HG02588 (cell line): ENCODE measurements at regions not wholly inside any gene's neighbourhood (a gene's known extent, or its start where the extent isn't known, plus 50 kb on each side); places are given as distances from the start of the nearest gene placed in this dataset.

ENCODE experiments used
- ATAC-seq: cut with Tn5 transposase; IDR thresholded peaks from one replicate; pipeline ENCODE4 v1.9.1; 2021; ENCODE audit warnings: mild to moderate bottlenecking, moderate library complexity; ENCODE audit not compliant: unreplicated experiment

DNA sequence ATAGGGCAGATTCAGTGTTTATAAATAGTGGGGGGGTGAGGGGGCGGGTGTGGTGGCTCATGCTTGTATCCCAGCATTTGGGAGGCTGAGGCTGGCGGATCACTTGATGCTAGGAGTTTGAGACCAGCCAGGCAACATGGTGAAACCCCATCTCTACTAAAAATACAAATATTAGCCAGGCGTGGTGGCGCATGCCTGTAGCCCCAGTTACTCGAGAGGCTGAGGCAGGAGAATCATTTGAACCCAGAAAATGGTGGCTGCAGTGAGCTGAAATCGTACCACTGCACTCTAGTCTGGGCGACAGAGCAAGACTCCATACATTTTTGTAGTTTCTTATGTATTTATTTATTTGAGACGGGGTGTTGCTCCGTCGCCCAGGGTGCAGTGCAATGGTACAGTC, 109.0 kb upstream of the ZNF217 start:
- no peak for ATAC-seq

DNA sequence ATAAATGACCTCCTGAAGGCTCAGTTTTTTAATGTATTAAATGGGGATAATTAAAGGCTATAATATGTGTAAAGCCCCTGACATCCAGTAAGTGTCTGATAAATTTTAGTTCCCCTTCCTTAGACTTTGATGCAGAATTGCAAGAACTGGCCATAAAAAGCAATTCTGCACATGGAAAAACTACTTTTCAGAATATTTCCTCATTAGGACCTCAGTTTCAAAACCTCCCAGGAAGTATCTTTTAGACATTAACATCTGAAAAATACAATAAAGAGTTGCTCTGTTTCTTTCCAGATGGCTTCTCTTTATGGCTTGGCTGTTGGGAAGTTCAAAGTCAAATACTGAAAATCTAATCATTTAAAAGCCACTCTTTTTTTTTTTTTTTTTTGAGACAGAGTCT, 106.3 kb upstream of the ZNF217 start:
- no peak for ATAC-seq

DNA sequence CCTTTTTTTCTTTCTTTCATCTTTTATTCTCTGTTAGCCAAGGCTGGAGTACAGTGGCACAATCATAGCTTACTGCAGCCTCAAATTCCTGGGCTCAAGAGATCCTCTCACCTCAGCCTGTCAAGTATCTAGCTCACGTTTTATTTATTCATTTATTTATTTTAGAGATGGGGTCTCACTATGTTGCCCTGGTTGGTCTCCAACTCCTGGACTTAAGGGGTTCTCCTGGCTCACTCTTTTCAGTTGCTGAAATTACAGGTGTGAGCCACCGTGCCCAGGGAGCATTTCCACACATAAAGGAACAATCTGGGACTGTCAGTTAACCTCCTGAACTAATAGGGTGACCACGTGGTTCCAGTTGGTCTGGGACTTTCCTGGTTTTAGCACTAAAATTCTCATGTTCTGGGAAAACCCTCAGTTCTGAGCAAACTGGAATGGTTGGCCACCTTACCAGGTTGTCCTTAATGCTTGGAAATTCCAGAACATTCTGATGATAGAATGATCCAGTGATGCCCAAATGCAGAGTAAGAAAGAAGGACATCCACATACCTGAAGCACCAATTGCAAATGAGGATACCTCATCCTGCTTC, 105.5 kb upstream of the ZNF217 start:
- no peak for ATAC-seq

DNA sequence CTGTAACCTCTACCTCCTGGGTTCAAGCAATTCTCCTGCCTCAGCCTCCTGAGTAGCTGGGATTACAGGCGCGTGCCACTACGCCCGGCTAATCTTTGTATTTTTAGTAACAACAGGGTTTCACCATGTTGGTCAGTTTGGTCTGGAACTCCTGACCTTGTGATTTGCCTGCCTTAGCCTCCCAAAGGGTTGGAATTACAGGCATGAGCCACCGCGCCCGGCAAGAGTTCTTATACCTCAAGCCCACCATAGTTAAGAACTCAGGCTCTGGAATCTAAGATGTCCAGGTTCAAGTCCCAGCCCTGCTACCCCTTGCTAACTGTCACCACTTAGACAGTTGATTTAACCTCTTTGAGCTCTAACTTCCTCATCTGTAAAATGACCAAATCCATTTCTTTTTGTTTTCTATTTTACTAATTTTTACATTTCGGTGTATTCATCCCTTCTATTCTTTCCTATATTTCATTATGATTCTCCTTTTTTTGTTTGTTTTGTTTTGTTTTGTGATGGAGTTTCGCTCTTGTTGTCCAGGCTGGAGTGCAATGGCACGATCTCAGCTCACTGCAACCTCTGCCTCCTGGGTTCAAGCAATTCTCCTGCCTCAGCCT, 104.8 kb upstream of the ZNF217 start:
- no peak for ATAC-seq

DNA sequence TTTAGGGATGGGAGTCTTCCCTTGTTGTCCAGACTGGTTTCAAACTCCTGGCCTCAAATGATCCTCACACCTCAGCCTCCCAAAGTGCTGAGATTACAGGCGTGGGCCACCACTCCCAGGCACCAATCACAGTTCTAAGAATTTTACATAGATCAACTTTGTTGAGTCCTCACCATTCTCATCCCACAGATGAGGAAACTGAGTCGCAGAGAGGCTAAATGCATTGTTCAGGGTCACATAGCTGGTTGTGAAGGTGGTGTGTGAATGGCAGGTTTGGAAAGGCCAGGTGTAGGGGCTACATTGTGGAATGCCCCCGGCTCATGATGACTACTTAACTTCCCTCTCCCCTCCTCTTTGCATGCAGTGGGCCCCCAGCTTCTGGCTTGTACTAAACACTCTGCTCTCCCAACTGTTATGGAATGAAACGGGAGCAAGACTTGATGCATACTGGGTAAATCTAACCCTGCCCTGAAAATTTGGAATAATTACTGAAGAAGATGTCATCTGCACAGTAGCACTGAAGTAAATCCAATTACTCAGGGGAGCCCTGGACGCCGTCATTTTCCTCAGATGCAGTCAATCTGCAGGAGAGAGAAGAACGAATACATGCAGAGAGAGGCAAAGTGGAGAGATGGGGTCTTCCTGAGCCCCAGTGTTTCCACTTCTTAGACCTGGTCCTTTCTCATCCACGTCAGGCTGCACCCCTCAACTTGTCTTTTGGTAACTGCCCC, 102.3 kb upstream of the ZNF217 start:
- ATAC-seq = no peak

DNA sequence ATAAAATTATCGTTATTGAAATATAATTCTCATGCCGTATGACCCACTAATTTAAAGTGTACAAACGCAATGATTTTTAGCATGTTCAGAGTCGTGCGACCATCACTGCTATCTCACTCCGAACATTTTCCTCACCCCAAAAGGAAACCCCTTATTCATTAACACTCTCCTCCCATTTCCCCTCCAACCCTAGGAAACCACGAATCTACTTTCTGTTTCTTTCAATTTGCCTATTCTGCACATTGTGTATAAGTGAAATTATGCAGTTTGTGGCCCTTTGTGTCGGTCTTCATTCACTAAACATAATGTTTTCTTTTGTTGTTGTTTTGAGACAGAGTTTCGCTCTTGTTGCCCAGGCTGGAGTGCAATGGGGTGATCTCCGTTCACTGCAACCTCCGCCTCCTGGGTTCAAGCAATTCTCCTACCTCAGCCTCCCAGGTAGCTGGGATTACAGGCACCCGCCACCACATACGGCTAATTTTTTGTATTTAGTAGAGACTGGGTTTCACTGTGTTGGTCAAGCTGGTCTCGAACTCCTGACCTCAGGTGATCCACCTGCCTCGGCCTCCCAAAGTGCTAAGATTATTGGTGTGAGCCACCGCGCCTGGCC, 99.7 kb upstream of the ZNF217 start:
- no peak for ATAC-seq

DNA sequence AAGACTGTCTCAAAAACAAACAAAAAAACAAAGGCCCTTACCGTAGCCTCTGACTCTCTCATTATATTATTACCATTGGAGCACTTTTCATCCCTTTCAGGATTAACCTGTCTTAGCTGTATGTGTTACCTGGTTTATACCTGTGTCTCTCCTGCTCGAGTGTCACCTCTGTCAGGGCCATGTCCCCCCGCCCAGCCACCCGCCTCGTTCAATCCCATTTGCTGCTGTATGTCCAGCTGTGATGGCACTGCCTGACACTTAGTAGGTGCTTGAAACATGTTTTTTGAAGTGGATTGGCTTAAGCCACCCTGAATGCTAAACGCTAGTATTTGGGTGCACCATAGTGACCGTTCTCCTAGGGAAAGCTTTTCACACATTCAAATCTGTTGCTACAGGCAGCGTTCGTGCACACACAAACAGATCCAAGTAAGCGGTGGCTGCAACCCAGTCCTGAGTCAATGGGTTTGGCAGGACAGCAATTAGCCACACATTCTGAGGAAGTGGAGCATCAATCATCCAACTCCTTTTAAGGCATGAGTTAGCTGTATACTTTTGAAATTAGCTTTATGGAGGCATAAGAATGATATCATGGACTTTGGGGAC, 98.9 kb upstream of the ZNF217 start:
- ATAC-seq = no peak

DNA sequence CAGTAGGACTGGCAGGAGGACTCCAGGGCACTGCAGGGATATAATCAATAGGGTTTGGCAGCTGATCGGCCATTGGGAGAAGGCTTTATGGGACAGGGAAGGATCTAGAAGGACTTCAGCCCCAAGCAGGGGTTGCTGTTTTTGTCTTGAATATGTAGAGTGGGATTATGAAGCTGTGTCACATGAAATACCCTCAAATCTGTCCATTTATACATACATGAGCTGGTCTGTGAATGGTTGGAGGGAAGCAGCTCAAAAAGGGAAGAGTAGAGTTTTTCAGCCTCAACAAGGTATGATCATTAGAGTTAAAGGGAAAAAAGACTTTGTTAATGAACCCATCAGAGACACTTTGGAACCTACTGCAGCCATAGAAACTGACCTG, 98.2 kb upstream of the ZNF217 start:
- ATAC-seq = no peak

DNA sequence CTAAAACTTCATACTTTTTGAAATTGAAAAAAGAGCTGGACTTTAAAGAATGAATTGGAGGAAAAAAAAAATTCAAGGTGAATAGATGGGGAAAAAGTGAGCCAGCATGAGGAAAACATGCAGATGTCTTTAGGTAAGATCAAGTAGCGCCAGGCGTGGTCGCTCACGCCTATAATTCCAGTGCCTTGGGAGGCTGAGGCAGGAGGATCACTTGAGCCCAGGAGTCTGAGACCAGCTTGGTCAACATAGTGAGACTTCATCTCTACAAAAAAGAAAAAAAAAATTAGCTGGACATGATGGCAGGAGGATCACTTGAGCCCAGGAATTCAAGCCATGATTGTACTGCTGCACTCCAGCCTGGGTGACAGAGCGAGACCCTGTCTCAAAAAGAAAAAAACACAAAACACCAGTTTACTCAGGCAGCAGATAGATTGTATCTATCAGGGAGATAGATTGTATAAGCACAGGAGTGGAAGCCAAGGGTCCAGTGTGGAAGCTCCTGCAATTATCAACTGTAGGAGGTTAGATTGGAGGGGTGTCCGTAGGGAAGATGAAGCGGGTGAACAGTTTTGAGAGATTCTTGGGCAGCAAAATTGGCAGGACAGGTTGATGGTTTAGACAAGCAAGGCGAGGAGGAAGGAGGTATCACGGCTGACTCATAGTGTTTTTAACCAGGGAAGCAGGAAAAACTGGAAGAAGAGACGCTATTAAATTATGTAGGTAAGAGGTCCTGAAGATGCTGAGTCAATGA, 97.6 kb upstream of the ZNF217 start:
- no peak for ATAC-seq

DNA sequence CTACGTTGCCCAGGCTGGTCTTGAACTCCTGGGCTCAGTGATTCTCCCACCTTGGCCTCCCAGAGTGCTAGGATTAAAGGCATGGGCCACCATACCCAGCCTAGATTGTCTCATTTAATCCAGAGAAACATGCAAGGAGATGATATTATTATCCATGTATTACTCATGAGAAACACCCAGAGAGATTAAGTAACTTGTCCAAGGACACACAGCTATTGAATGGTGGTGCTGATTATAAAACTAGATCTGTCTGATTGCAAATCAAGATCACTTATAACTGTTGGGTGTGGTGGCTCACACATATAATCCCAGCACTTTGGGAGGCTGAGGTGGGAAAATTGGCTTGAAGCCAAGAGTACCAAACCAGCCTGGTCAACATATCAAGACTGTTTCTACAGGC, 94.4 kb upstream of the ZNF217 start:
- no peak for ATAC-seq

DNA sequence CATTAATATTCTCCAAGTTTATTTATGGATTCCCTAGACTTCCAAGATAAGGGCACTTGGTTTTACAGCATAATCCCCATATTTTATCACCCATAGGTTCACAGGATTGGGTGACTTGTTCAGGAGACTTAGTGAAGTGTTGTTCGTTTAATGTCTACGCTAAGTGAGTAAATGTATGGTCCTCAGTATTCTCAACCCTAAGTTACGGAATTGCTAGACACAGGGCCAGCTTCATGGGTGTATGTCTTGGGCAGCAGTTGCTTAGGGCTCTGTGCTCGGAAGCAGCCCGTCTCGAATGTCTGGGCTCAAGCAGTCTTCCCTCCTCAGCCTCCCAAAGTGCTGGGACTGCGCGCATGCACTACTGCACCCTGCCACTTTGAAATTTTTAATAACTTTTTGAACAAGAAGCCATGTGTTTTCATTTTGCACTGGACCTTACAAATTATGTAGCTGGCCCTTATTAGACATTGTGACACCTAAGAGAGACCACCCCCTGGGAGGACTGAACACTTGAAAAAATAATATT, 91.5 kb upstream of the ZNF217 start:
- no peak for ATAC-seq

DNA sequence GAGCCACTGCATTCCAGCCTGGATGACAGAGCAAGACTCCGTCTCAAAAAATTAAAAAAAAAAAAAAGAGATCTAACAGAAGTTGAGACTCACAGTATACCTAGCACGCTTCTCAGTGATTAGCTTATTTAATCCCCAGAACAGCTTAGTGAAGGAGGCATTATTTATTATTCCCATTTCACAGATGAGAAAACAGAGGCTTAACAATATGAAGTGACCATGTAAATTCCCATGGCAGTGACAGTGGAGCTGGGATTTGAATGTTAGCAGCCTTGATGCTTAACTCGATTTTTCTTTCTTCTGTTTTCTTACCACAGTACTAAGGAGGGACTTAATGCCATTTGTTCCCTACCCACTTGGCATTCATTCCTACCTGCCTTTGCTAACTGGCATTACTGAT, 89.9 kb upstream of the ZNF217 start:
- ATAC-seq = no peak

DNA sequence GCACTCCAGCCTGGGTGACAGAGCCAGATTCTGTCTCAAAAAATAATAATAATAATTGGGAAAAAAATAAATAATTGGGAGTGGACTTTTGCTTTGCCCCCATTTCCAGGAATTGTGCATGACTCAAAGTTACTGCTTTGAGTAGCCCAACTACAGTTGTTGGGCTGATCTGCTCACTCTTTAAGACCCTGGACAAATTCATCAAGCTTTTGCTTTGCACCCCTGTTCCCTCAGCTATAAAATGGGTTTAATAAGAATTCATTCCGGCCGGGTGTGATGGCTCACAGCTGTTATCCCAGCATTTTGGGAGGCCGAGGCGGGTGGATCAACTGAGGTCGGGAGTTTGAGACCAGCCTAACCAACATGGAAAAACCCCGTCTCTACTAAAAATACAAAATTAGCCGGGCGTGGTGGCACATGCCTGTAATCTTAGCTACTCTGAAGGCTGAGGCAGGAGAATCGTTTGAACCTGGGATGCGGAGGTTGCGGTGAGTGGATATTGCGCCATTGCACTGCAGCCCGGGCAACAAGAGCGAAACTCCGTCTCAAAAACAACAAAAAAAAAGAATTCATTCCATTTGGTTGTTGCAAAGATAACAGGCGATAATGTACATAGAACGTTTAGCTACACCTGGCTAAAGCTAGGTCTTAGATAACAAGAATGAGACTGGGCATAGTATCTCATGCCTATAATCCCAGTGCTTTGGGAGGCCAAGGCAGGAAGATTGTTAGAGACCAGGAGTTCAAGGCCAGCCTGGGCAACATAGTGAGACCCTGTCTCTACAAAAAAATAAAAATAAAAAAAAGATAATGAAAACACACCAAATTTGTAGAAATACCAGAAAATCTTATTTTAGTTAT, 87.9 kb upstream of the ZNF217 start:
- ATAC-seq = no peak

DNA sequence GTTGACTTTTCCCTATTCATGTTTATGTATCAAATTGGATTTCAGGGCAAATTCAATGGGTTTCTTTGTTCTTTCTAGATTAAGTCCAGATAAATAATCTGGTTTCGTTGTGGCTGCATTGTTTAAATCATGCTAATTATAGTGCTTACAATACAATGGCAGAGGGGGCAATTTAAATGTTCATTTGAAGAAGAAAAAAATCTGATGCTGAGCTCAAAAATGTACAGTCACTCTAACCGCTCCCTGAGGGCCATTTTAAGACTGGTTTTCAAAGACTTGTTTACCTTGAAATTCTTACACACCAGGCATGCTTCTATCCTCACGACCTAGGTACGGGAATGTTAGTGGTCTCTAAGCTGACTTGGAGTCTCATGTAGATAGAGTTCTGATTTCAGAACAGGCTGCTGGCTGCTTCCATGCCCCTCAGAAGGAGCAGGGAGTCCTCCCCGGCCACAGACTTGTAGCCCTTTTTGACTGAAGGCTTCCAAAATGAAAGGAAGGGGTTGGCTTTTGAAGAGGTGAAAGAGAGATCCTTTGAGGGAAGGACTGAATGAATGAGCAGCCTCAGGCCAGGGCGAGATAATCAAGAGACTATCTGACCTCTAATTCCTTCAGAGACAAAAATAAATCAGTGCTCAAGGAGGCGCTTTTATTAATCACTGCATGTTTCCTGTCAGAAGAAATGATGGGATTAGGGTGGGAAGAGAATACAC, 86.1 kb upstream of the ZNF217 start:
- ATAC-seq = no peak

DNA sequence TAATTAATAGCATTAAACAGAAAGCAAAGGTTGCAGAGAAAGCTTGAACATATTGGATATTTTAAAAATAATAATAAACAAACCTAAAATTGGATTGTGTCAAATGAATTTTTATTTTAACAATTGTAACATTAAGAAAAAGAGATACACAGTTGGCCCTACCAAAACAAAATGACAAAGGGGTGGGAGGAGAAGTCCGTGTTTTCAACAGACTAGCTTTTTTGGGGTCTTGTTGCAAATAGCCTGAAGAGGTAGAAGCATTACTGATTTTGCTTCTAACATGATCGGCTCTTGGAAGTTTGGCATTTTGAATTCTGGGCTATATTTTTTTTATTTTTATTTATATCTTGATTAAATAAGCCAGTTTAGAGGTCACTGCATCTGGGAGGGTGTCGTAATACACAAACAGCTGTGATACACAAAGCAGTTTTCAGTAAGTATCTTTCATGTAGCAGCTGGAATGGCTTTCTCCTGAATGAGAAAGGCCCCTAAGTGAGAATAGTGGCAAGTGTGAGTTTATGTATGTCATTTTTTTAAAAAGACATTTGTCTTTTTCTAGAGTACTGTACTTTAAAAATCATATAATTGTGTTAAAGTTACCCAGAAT, 85.5 kb upstream of the ZNF217 start:
- no peak for ATAC-seq

DNA sequence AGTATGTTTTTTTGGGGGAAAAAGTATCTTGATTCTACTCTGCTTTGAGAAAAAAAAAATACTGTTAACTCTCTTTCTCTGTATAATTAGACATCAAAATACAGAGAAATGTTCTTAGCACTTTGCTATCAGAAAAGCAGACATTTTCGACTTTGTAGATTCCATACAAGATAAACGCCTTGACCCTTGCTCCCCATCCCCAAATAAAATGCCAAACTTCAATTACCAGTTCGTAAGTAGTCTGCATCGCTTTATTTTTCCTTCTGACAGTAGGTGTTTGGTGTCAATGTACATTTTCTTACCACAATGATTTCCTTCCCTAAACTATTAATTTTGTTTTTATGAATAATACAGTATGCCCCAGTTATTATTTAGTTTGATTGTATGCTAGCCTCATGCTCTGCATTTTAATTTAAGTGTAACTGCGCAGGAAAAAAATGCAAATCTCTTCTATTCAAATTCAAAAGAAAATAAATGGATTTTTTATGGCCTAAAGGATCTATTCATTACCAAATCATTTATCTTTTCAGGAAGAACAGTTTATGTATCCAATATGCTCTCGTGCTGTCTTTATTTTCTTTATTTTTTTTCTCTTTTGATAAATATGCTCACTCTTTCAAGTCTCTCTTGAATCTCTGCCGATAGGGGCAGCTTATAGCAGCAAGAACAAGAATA, 84.8 kb upstream of the ZNF217 start:
- ATAC-seq = no peak

DNA sequence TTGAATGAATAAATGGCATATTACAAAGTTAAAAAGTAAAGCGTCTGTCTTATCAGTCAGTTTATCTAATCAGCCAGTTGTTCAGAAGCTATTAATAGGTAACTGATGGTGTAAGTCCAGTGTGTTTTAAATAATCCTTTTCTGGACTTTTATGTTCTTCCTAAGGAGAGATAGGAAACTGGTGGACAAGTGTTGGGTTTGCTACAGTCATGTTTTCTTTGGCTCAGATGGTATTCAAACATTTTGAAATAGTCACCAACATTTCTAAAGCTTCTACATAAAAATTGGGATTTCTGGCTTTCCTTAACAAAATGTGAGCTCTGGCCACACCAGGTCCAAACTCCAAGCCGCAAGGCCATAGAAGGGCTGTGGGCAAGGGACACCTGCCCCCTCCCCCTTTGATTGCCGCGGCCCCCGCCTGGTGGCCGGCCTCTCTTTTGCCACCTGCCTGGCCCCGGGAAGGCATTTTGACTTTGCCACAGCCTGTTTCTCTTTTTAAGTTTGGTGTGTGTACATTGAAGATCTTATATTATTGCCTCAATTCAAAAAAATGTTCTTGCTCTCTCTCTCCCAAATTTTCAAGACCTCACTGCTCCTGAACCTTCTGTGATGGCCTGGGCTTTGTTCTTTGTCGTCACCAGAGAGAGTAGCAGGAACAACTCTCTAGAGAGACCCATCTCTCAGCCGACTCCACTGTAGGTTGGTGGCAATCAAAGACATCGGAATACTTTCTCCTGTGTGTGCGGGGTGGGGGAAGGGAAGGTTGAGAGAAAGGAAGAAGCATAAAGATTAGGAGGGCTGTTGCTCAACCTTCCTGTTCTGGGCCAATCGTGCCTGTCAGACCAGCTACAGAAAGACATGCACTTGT, 84.0 kb upstream of the ZNF217 start:
- ATAC-seq = no peak
